ENCODE measurements at regions not wholly inside any gene's neighbourhood (a gene's known extent, or its start where the extent isn't known, plus 50 kb on each side); places are given as distances from the start of the nearest gene placed in this dataset.

- intact Hi-C loops (cut with DNase I) = no loop called here
- DNase-seq = no peak
- no peak overlapping the region for H3K4me3 ChIP-seq
- no peak overlapping the region for H3K27ac ChIP-seq
- no peak for TF ChIP-seq CTCF (IDR thresholded peaks at IDR 0.05)
- H3K9me3 ChIP-seq = no peaks in the 10 kb centered on the region
- H3K27me3 ChIP-seq (ENCODE audit: low read depth) = no peaks in the 10 kb centered on the region
- H3K4me1 ChIP-seq = no peaks in the 10 kb centered on the region
- H3K36me3 ChIP-seq = no peaks in the 10 kb centered on the region
- no peak for ATAC-seq
These were observed 331.6 kb downstream of the BCOR start for GRCh38 chrX:39766085-39766726.

- H3K36me3 ChIP-seq = no peaks in the 10 kb centered on the region
- ATAC-seq (no peak), DNase-seq (no peak)
- intact Hi-C loops (cut with DNase I) = no loop called here
- no peaks in the 10 kb centered on the region for H3K27me3 ChIP-seq (ENCODE audit: low read depth)
- H3K27ac ChIP-seq = no peak overlapping the region
- TF ChIP-seq CTCF (IDR thresholded peaks at IDR 0.05) = no peak
- H3K9me3 ChIP-seq = no peaks in the 10 kb centered on the region
- H3K4me3 ChIP-seq = no peak overlapping the region
- peaks cover 6% of the 10 kb centered on the region for H3K4me1 ChIP-seq
These were observed 330.9 kb downstream of the BCOR start for GRCh38 chrX:39766855-39767254.

GRCh38 chrX:39767446-39767845 is 330.3 kb downstream of the BCOR start:
- TF ChIP-seq CTCF (IDR thresholded peaks at IDR 0.05) = no peak

GRCh38 chrX:39769748-39770147 is 328.0 kb downstream of the BCOR start:
- no peak for TF ChIP-seq CTCF (IDR thresholded peaks at IDR 0.05)
- no peak for ATAC-seq
- intact Hi-C loops (cut with DNase I) = no loop called here
- no peak for DNase-seq
- Histone ChIP-seq H3K4me3 (no peak overlapping the region), H3K4me1 (peaks cover 13% of the 10 kb centered on the region), H3K36me3 (no peaks in the 10 kb centered on the region), H3K27ac (no peak overlapping the region), H3K27me3 (ENCODE audit: low read depth) (no peaks in the 10 kb centered on the region), H3K9me3 (no peaks in the 10 kb centered on the region)

More at GRCh38 chrX:39767446-39767845, 330.3 kb downstream of the BCOR start:
- Histone ChIP-seq H3K4me1 (peaks cover 12% of the 10 kb centered on the region), H3K36me3 (no peaks in the 10 kb centered on the region), H3K4me3 (no peak overlapping the region), H3K27me3 (ENCODE audit: low read depth) (no peaks in the 10 kb centered on the region), H3K9me3 (no peaks in the 10 kb centered on the region), H3K27ac (no peak overlapping the region)
- intact Hi-C loops (cut with DNase I) = no loop called here
- DNase-seq = no peak
- ATAC-seq = no peak

GRCh38 chrX:39771089-39771488 is 326.7 kb downstream of the BCOR start:
- DNase-seq = no peak
- intact Hi-C loops (cut with DNase I) = no loop called here
- Histone ChIP-seq H3K36me3 (no peaks in the 10 kb centered on the region), H3K4me1 (peaks cover 13% of the 10 kb centered on the region), H3K4me3 (no peak overlapping the region), H3K9me3 (no peaks in the 10 kb centered on the region), H3K27ac (no peak overlapping the region), H3K27me3 (ENCODE audit: low read depth) (no peaks in the 10 kb centered on the region)
- no peak for ATAC-seq
- TF ChIP-seq CTCF (IDR thresholded peaks at IDR 0.05) = no peak

Data from lower lobe of right lung (tissue), 2 donors.